ENCODE measurements at regions not wholly inside any gene's neighbourhood (a gene's known extent, or its start where the extent isn't known, plus 50 kb on each side); places are given as distances from the start of the nearest gene placed in this dataset.
A peak's percentile ranks its signal among the peaks of the same experiment; 100 is the strongest.
"Not testable (repeated sequence)": the region's sequence is repeated elsewhere in the genome, so short reads cannot be mapped to it uniquely, and the experiment has no call there.

DNA sequence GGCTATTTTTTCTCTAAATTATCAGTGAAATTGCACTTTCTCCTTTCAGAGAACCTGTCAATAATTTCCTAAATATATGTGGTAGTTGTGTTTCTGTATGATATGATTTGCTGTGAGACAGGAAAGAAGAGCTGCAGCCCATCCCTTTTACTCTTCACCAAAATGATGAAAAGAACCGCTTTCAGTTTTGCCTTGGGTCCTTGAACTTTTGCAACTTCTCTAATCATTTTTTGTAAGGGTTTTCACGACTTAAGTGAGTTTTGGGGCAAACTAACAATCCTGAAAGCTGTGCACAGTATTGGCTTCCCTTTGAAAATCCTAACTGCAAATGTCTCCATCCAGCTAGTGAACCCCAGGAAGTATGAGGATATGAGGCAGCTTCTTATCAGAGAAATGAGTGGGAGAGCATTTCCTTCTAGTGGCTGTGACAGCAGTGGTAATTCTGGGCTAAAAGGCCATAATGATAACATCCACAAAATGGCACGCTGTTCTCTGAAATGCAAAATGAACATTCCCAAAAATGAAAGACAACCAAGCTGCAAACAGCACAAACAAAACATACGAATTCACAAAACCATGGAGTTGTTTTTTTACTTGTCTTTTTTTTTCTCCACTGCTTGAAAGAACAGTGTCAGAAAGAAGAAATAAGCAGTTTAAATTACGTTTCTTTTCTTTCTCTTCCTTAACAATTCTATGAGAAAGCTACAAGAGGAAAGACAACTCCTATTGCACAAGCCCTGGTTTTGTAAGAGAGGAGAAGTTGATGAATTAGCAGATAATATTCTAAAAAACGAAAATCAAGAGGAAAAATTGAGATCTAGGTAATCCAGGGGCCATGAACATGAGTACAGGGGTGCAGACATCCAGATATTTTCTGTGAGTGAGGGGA lies 1291.6 kb upstream of the ZEB2 start:
- intact Hi-C loops (cut with DNase I): no loop called here
- no peak for DNase-seq

DNA sequence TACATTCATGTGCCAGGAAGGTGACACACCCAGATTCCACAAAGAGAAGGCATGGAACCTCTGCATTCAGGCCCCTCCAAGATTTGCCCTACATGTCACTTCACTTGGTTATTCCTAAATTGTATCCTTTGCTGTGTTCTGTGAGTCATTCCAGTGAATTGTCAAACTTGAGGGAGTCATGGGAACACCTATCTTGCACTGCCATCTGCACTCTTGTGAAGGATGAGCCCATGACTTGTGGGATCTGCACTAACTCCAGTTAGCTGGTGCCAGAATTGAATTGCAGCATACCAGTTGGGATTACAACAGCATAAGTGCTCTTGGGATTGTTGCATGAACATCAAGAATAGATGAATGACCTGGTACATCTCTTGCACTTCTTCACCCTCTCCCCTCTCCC lies 1288.0 kb upstream of the ZEB2 start:
- DNase-seq: no peak
- intact Hi-C loops (cut with DNase I): no loop called here

DNA sequence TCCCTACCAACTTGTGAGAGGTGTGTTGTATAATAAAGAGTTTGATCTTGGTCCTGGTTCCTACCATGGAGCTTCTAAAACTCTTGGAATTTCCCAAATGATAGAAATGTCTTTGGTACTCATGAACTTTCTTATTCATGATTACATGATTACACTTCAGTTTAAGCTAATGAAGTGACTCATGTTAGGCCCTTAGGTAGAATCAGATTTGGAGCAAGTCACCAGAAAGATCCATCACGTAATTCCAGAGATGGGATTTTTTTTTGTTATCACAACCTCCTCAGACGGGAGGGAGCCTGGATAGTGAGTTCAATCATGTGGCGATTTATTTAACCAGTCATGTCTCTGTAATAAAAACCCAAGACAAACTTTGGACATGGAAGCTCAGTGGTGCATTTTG lies 1287.6 kb upstream of the ZEB2 start:
- DNase-seq: no peak
- intact Hi-C loops (cut with DNase I): no loop called here

DNA sequence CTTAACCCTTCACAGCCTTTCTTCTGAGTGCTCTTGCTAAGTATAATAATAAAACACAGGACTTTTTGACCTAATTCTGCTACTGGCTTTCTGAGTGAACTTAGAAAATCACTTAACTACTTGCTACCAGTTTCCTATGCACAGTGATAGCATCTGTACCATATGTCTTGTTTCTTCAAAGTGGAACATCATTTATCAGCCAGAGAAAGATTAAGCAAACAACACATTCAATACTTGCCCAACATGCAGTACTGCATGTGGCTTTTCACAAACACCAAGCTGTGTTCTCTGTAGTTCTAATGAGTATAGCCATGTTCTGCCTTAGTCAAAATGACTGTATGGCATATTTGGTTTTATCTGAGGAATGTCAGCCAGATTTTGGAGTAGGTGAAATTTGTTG lies 1286.6 kb upstream of the ZEB2 start:
- intact Hi-C loops (cut with DNase I): no loop called here
- DNase-seq: no peak

DNA sequence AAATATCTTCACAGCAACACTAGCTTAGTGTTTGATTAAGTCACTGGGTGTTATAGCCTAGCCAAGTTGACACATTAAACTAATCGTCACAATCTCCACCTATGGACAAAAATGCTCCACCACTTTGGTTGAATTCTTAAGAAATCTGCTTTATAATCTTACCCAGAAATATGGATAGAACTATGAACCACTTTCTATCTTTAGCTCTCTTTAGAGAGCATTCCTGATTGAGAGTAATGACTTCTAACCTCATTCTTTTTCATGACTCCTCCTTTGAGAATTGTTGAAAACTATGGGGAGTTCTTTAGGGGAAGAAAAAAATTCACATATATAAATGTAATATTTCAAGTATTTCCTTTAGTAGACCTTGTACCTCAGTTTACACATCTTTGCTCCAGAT lies 1282.2 kb upstream of the ZEB2 start:
- no peak for DNase-seq
- intact Hi-C loops (cut with DNase I): no loop called here

DNA sequence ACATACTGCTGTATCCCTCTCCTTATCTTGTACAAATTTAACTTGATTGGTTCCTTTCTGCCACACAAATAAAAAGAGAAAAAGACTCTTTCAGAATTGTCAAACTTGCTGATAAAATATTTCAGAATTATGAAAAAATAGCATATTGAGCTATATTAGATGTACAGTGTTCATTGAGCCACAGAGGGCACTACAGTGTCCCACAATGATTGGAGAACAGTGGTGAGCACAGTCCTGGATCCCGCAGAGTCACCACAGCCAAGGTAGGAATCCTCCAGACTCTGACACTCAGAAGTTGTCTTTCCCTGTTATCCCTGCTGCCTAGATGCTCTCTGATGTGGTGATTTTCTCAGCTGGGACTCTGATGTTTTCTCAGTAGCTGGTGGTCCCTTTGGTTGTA lies 1281.3 kb upstream of the ZEB2 start:
- DNase-seq: no peak
- intact Hi-C loops (cut with DNase I): no loop called here

DNA sequence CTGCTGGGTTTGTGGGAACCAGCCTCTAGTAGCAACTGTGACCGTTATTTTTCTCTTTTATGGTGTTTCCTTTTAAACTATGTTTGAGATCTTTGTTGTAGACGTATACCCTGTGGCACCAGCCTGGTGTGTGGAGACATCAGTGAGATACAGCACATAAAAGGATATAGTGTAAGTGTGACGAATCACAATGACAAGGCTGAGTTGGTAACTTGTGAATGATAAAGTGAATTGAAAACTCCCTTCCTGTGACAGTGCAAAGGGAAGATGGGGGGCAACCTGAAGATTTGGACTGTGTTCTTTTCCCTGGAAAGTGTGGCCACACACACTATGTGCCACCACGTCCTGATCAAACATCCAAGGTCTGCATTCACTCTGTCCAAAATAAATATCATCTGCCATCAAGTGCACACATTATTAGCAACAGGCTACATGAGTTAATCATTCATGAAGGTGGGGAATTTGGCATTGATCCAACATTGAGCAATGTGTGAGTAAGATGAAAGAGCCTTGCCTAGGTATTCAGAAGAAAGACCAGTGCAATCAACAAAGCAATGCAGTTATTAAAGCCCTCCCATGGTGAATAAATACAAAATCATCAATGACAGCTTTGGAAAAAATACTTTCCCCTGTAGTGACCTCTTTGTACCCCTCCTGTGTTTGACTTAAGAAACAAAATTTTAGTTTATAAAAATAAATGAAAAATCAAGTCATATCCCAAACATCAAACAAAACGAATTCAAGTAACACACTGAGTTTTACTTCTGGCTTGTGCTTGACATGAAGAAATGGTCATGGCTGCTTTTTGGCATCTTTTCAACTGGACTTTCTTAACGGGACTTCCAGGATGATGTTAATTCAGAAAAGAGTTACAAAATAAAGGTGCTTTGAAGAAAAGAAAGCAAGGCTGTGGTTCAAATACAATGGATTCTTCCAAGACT lies 1280.5 kb upstream of the ZEB2 start:
- intact Hi-C loops (cut with DNase I): no loop called here
- no peak for DNase-seq

DNA sequence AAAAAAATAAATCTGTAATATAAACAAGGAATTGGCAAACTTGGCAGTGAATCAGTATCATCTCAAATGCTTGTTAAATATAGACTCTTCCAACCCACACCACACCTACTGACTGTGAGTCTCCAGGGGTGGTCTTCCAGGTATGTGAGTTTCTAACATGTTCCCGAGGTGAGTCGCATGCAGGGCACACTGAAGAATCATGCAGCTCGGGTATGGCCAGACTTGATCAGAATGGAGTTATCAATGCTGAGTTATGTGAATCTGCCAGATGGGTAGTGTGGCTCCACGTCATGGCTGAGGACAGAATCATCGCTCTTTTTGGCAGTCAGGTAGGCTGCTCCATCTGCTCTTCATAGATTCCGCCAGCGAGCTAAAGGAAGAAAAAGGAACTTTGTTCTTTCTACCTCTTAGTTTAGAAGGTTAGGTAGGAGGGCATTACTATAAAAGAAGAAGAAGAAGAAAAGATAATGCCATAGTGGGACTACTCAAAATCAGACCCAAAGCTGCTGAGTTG lies 1279.7 kb upstream of the ZEB2 start:
- intact Hi-C loops (cut with DNase I): no loop called here

DNA sequence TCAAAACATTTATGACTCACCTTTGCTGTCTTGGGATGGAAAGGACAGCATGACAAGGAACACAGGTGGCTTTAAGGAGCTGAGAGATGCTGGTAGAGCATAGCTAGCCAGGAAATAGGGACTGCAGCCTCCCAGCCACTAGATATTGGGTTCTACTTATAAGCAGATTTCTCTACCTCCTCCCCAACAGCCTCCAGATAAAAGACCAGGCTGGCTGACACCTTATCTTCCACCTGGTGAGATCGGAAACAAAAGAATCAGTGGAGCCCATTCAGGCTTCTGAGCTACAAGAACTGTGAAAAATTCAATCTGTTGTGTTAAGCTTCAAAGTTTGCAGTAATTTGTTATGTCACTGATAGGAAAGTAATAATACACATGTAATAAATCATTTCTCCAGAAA lies 1278.5 kb upstream of the ZEB2 start:
- no peak for DNase-seq
- intact Hi-C loops (cut with DNase I): no loop called here

More for the DNA sequence above, 1279.7 kb upstream of the ZEB2 start:
- no peak for DNase-seq

DNA sequence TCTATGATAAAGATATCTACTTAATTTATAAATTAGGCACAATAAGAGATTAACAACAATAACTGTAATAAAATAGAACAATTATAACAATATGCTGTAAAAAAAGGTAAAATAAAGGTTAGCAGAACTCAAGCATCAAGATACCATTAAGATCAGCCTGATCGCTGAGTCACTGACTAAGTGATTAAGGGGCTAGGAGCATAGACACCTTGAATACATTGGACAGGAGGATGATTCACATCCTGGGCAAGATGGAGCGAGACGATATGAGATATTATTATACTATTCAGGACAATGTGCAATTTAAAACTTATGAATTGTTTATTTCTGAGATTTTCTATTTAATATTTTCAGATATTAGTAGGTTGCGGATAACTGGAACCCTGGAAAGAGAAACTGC lies 1277.8 kb upstream of the ZEB2 start:
- no peak for DNase-seq
- intact Hi-C loops (cut with DNase I): no loop called here

DNA sequence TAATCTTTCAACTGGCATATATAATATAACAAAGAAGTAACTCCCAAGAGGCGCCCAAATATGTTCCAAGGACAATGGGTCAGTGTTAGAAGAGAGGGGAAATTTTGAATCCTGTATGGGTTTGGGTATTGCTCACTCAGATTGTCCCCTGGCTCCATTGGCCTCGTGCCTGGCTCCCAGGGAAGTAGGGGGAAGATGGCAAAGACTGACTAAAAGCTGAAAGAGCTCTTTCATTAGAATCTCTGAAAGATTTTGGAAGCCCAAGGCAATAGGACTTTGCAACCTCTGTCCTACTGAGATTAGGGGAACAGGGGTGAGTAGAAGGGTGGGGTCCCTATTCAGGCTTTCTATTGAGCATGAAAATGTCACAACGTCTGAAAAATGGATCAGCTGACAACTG lies 1272.8 kb upstream of the ZEB2 start:
- DNase-seq: peak in 1 of 42 donors; percentile 2
- intact Hi-C loops (cut with DNase I): no loop called here

DNA sequence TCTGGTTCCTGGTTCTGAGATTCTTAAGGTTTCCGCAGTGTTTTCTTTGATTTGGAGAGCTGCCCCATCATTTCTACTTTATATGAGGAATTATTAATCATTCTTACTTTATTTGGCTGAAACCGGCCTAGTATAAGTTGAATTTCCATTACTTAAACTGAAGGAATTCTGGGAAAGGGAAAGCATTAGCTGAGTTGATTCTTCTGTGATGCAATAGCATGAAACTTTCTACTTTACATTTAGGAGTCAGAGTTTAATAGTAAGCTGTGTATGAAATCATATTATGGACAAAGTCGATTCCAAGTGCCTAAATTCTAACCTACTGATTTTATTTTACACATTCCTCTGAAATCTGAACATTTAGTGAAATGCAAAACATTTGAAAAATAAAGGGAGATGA lies 1269.7 kb upstream of the ZEB2 start:
- DNase-seq: no peak
- intact Hi-C loops (cut with DNase I): no loop called here

DNA sequence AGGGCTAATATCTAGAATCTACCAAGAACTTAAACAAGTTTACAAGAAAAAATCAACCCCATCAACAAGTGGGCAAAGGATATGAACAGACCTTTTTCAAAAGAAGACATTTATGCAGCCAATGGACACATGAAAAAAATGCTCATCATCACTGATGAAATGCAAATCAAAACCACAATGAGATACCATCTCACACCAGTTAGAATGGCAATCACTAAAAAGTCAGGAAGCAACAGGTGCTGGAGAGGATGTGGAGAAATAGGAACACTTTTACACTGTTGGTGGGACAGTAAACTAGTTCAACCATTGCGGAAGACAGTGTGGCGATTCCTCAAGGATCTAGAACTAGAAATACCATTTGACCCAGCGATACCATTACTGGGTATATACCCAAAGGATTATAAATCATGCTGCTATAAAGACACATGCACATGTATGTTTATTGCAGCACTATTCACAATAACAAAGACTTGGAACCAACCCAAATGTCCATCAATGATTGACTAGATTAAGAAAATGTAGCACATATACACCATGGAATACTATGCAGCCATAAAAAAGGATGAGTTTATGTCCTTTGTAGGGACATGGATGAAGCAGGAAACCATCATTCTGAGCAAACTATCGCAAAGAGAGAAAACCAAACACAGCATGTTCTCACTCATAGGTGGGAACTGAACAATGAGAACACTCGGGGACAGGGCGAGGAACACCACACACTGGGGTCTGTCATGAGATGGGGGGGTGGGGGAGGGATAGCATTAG lies 1267.9 kb upstream of the ZEB2 start:
- DNase-seq; intact Hi-C loops (cut with DNase I): not testable (repeated sequence)

DNA sequence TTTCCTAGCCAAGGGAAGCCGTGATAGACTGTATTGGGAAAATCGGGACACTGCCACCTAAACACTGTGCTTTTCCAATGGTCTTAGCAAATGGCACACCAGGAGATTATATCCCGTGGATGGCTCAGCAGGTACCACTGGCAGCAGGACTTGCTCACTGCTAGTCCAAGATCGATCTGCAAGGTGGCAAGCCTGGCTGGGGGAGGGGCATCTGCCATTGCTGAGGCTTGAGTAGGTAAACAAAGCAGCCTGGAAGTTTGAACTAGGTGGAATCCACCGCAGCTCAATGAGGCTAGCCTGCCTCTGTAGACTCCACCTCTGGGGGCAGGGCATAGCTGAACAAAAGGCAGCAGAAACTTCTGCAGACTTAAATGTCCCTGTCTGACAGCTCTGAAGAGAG lies 1262.7 kb upstream of the ZEB2 start:
- DNase-seq; intact Hi-C loops (cut with DNase I): not testable (repeated sequence)

DNA sequence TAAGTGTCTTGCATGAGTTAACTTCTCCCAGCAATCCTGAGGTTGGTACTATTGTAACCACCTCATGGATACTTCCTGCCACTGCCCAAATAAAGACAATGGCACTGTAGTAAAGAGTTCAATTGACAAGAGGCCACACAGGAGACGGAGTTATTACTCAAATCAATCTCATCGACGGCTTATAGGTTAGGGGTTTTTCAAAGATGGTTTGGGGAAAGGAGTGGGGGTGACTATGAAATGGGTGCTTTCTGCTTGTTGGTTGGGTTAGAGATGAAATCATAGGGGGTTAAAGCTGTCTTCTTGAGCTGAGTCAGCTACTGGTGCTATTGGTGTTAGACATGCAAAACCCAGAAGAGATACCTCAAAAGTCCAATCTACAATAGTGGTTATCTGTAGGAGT lies 1258.0 kb upstream of the ZEB2 start:
- intact Hi-C loops (cut with DNase I): no loop called here
- DNase-seq: no peak

DNA sequence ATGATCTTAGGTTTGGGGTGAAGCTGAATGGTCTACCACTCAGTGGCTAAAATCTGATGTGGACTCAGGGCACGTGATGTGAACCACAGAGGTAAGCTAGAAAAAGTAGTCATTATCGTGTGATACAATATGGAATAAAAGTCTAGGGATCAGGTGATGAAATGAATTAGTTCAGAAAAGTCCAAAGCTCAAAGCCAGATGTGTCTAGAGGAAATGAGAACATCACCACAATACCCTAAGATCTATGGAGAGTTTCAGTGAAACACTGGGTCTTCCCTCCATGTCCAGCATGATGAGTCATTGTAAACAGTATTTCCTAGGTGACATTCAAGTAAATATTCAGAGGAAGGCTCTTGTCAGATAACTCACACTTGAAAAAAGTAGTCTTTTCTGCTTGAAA lies 1257.4 kb upstream of the ZEB2 start:
- DNase-seq: no peak
- intact Hi-C loops (cut with DNase I): no loop called here

DNA sequence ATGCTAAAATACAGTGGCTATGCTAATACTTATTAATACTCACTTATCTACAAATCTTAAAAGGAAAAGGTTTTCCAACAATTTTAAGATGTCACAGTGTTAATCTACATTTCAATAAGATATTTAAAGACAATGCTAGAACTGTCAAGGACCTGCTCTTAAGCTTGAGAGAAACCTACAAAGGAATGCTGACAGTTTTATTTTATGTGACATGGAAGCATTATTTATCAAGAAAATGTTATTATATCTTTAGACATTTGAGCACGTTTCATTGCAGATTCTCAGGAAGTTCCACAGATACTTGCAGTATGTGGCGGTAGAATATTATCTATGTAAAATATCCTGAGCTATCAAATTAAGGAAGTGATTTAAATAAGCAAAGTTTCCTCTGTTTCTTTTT lies 1255.7 kb upstream of the ZEB2 start:
- no peak for DNase-seq
- intact Hi-C loops (cut with DNase I): no loop called here

DNA sequence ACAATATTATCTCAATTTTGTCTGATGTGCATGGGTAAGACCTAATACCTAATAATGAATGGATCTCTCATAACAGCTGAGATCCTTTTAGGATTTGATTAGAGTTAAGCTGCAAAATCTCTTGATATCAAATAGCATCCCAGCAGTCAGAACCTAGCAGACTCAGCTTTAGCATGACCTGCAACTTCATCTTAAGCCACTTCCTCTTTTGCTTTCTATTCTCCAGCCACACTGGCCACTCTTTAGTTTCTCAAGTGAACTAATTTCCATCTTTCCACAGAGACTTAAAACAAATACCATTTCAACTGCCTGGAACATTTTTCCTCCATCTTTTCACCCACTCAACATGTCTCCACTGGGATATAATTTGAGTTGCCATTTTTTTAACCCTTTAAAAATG lies 1251.6 kb upstream of the ZEB2 start:
- intact Hi-C loops (cut with DNase I): no loop called here
- DNase-seq: no peak

DNA sequence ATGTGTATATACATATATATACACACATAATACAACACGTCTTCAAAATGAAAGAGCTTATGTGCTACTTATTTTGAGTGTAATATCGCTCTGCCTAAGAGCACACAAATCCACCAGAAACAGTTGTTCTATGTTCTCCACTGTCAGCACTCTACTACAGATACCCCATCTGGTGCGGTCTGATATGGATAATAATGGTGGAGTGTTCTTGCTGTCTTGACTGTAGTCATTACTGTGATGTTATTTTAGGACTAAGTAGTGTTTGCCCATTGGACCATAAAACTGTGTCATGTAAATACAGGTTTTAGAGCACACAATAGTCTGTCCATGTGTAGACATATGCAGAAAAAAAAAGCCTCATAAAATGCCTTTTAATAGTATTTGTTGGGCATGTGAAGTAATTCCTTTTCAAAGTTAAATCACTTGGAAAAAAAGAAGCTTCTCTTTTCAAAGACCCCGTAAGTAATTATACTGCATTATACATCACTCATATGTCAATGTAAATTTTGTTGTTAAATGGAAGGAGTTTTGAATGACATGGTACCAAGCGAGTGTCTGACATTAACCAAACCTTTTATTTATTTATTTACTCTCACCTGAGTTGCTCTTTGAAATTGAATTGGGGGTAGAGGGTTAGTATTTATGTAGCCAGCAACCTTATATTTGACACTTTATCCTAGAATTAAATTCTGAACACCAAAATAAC lies 1249.2 kb upstream of the ZEB2 start:
- DNase-seq: no peak

More for the DNA sequence above, 1249.2 kb upstream of the ZEB2 start:
- intact Hi-C loops (cut with DNase I): no loop called here

All from head of caudate nucleus (tissue), 42 donors.